ENCODE measurements at regions not wholly inside any gene's neighbourhood (a gene's known extent, or its start where the extent isn't known, plus 50 kb on each side); places are given as distances from the start of the nearest gene placed in this dataset.
"Not testable (repeated sequence)": the region's sequence is repeated elsewhere in the genome, so short reads cannot be mapped to it uniquely, and the experiment has no call there.

- TF ChIP-seq ZFX (IDR thresholded peaks at IDR 0.05; ENCODE audit: borderline replicate concordance) (no peak), CTCF (IDR thresholded peaks at IDR 0.05) (no peak)
- H3K27ac ChIP-seq: no peak overlapping the region
These were observed 257.3 kb downstream of the ZNF33B start for GRCh38 chr10:42380926-42381547.

GRCh38 chr10:42367532-42368230 is 270.7 kb downstream of the ZNF33B start:
- TF ChIP-seq ZFX (IDR thresholded peaks at IDR 0.05; ENCODE audit: borderline replicate concordance): no peak
- no peak for TF ChIP-seq CTCF (IDR thresholded peaks at IDR 0.05)
- H3K27ac ChIP-seq: peak overlapping the region; percentile 47; the same call in 1 of the 2 replicates

GRCh38 chr10:42351745-42352144 is 286.6 kb downstream of the ZNF33B start:
- no peak overlapping the region for H3K27ac ChIP-seq
- no peak for TF ChIP-seq CTCF (IDR thresholded peaks at IDR 0.05)
- TF ChIP-seq ZFX (IDR thresholded peaks at IDR 0.05; ENCODE audit: borderline replicate concordance): no peak

- H3K27ac ChIP-seq: not testable (repeated sequence)
These were observed 301.6 kb downstream of the ZNF33B start for GRCh38 chr10:42336593-42337337.

GRCh38 chr10:42335653-42336296 is 302.6 kb downstream of the ZNF33B start:
- not testable (repeated sequence) for H3K27ac ChIP-seq

- TF ChIP-seq CTCF (IDR thresholded peaks at IDR 0.05): no peak
- no peak for TF ChIP-seq ZFX (IDR thresholded peaks at IDR 0.05; ENCODE audit: borderline replicate concordance)
- H3K27ac ChIP-seq: no peak overlapping the region
These were observed 334.0 kb downstream of the ZNF33B start for GRCh38 chr10:42304341-42304740.

- H3K27ac ChIP-seq: not testable (repeated sequence)
These were observed 356.5 kb downstream of the ZNF33B start for GRCh38 chr10:42281896-42282295.

- peak; percentile 32 for TF ChIP-seq CTCF (IDR thresholded peaks at IDR 0.05)
- H3K27ac ChIP-seq: not testable (repeated sequence)
These were observed 368.6 kb downstream of the ZNF33B start for GRCh38 chr10:42269788-42270187.

GRCh38 chr10:42263259-42263658 is 375.1 kb downstream of the ZNF33B start:
- H3K27ac ChIP-seq: not testable (repeated sequence)

- not testable (repeated sequence) for H3K27ac ChIP-seq
These were observed 395.4 kb downstream of the ZNF33B start for GRCh38 chr10:42243002-42243401.
